DND-41 (cell line): ENCODE measurements at regions not wholly inside any gene's neighbourhood (a gene's known extent, or its start where the extent isn't known, plus 50 kb on each side); places are given as distances from the start of the nearest gene placed in this dataset.

ENCODE experiments used
- CTCF ChIP-seq: IDR thresholded peaks from 2 replicates; pipeline ENCODE4 v1.5.1; 2012; ENCODE audit warnings: borderline replicate concordance, low read length, moderate library complexity, mild to moderate bottlenecking; ENCODE audit not compliant: poor library complexity, severe bottlenecking; ENCODE audit errors: extremely low read depth
- EZH2 ChIP-seq: IDR thresholded peaks from 3 replicates; pipeline ENCODE4 v1.6.1; 2012; ENCODE audit warnings: borderline replicate concordance, low read depth, mild to moderate bottlenecking, moderate library complexity, low read length, inconsistent platforms; ENCODE audit not compliant: severe bottlenecking

GRCh38 chr4:63894161-63894560 lies 515.1 kb downstream of the TECRL start:
- TF ChIP-seq CTCF, result no peak
- no peak for TF ChIP-seq EZH2
